Astrocyte (in vitro differentiated cells and primary cell): ENCODE measurements at regions not wholly inside any gene's neighbourhood (a gene's known extent, or its start where the extent isn't known, plus 50 kb on each side); places are given as distances from the start of the nearest gene placed in this dataset.

ENCODE experiments used
- DNase-seq: peaks from one replicate; pipeline ENCODE4 v3.0.0-alpha.2; 2010; ENCODE audit warnings: low read depth
- FAIRE-seq: peaks from 2 replicates; lab custom pipeline; 2011; peaks lifted over from hg19 to GRCh38; lab: Jason Lieb, UNC
- H2AFZ ChIP-seq: 2 replicates; pipeline ENCODE4 v1.6.0; 2012; ENCODE audit warnings: low read depth, low read length, inconsistent platforms
- H3K27ac ChIP-seq: 2 replicates; pipeline ENCODE4 v1.5.1; 2011; ENCODE audit warnings: low read depth, low read length, inconsistent platforms
- H3K27me3 ChIP-seq: 2 replicates; pipeline ENCODE4 v1.6.0; 2011; ENCODE audit warnings: low read length, inconsistent platforms; ENCODE audit not compliant: insufficient read depth
- H3K36me3 ChIP-seq: 2 replicates; pipeline ENCODE4 v1.5.1; 2011; ENCODE audit warnings: low read length, inconsistent platforms; ENCODE audit not compliant: insufficient read depth
- H3K4me1 ChIP-seq: 2 replicates; pipeline ENCODE4 v1.5.1; 2011; ENCODE audit warnings: low read length, inconsistent platforms; ENCODE audit not compliant: insufficient read depth
- H3K4me2 ChIP-seq: 2 replicates; pipeline ENCODE4 v1.6.0; 2012; ENCODE audit warnings: low read length, inconsistent platforms
- H3K4me3 ChIP-seq: 2 replicates; pipeline ENCODE4 v1.5.1; 2011; ENCODE audit warnings: low read depth, mild to moderate bottlenecking, low read length, inconsistent platforms; ENCODE audit not compliant: insufficient read depth
- H3K79me2 ChIP-seq: 2 replicates; pipeline ENCODE4 v1.6.0; 2012; ENCODE audit warnings: mild to moderate bottlenecking, low read length, inconsistent platforms; ENCODE audit not compliant: insufficient read depth
- H3K9ac ChIP-seq: 2 replicates; pipeline ENCODE4 v1.6.0; 2012; ENCODE audit warnings: mild to moderate bottlenecking, low read length, inconsistent platforms
- H3K9me3 ChIP-seq: 2 replicates; pipeline ENCODE4 v1.5.1; 2012; ENCODE audit warnings: low read depth, mild to moderate bottlenecking, low read length, inconsistent platforms; ENCODE audit not compliant: insufficient read depth
- H4K20me1 ChIP-seq: 2 replicates; pipeline ENCODE4 v1.6.0; 2012; ENCODE audit warnings: low read length, inconsistent platforms; ENCODE audit not compliant: insufficient read depth
- H3K27ac Mint-ChIP-seq: one replicate; pipeline ENCODE4 v1.8.0; 2021; ENCODE audit warnings: mild to moderate bottlenecking, mixed read lengths; ENCODE audit not compliant: unreplicated experiment
- H3K27me3 Mint-ChIP-seq: one replicate; pipeline ENCODE4 v1.8.0; 2021; ENCODE audit warnings: low read depth, mixed read lengths; ENCODE audit not compliant: unreplicated experiment
- H3K36me3 Mint-ChIP-seq: one replicate; pipeline ENCODE4 v1.8.0; 2021; ENCODE audit warnings: low read depth, mixed read lengths; ENCODE audit not compliant: unreplicated experiment
- H3K4me1 Mint-ChIP-seq: one replicate; pipeline ENCODE4 v1.8.0; 2021; ENCODE audit warnings: low read depth, mixed read lengths; ENCODE audit not compliant: unreplicated experiment
- H3K4me3 Mint-ChIP-seq: one replicate; pipeline ENCODE4 v1.8.0; 2021; ENCODE audit warnings: mild to moderate bottlenecking, moderate library complexity, mixed read lengths; ENCODE audit not compliant: unreplicated experiment
- H3K9me3 Mint-ChIP-seq: one replicate; pipeline ENCODE4 v1.8.0; 2021; ENCODE audit warnings: mild to moderate bottlenecking, mixed read lengths; ENCODE audit not compliant: unreplicated experiment
- EZH2 ChIP-seq: IDR thresholded peaks from 2 replicates; pipeline ENCODE4 v1.6.1; 2012; ENCODE audit warnings: mild to moderate bottlenecking, low read length, inconsistent platforms; ENCODE audit not compliant: insufficient read depth
- TF ChIP-seq, protein P1 (sequence below): IDR thresholded peaks from 2 replicates; pipeline ENCODE4 v1.5.1; 2011; ENCODE audit warnings: low read depth, mild to moderate bottlenecking, inconsistent platforms, low read length, moderate library complexity; ENCODE audit not compliant: insufficient read depth

DNA sequence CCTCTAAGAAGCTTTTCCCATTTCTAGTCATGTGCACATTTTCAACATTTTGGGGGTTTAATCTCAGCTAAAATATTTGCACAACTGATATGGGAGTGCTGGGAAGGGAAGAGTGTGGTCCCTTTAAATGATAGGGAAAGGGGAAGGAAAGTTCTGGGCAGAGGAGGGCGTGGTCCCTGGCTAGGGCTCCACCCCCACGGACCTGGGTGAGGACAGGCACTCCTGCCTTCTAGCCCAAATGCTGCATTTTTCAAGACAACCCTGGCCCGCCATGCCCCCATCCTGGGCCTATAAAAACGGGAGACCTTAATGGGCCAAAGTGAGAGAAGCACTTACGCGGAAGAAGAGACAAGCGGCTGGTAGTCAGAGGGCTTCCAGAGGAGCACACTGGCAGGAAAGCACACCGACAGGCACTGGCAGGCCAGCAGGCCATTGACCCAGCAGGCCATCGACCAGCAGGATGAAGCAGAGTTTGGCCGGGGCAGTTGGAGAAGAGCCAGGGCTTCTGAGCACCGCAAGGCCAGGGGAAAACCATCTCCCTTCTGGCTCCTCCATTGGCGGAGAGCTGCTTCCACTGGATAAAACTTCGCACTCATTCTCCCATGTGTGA lies 266.7 kb downstream of the SPRY2 start:
- no peak overlapping the region for H3K27ac ChIP-seq
- no peak overlapping the region for H3K9ac ChIP-seq
- DNase-seq (no peak), FAIRE-seq (no peak)
- H4K20me1 ChIP-seq: no peaks in the 10 kb centered on the region
- H3K4me3 ChIP-seq: no peak overlapping the region
- Mint-ChIP-seq H3K4me1 (peaks cover 7% of the 10 kb centered on the region), H3K4me3 (no peak overlapping the region), H3K9me3 (peaks cover 3% of the 10 kb centered on the region), H3K27ac (no peak overlapping the region), H3K27me3 (no peaks in the 10 kb centered on the region), H3K36me3 (no peaks in the 10 kb centered on the region)
- H3K9me3 ChIP-seq: no peaks in the 10 kb centered on the region
- H3K4me2 ChIP-seq: no peak overlapping the region
- H3K36me3 ChIP-seq: no peaks in the 10 kb centered on the region
- H3K27me3 ChIP-seq: no peaks in the 10 kb centered on the region
- no peaks in the 10 kb centered on the region for H3K4me1 ChIP-seq
- H3K79me2 ChIP-seq: no peaks in the 10 kb centered on the region
- H2AFZ ChIP-seq: no peak overlapping the region
- TF ChIP-seq, protein P1, sequence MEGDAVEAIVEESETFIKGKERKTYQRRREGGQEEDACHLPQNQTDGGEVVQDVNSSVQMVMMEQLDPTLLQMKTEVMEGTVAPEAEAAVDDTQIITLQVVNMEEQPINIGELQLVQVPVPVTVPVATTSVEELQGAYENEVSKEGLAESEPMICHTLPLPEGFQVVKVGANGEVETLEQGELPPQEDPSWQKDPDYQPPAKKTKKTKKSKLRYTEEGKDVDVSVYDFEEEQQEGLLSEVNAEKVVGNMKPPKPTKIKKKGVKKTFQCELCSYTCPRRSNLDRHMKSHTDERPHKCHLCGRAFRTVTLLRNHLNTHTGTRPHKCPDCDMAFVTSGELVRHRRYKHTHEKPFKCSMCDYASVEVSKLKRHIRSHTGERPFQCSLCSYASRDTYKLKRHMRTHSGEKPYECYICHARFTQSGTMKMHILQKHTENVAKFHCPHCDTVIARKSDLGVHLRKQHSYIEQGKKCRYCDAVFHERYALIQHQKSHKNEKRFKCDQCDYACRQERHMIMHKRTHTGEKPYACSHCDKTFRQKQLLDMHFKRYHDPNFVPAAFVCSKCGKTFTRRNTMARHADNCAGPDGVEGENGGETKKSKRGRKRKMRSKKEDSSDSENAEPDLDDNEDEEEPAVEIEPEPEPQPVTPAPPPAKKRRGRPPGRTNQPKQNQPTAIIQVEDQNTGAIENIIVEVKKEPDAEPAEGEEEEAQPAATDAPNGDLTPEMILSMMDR: no peak
- no peak for TF ChIP-seq EZH2

GRCh38 chr13:80072231-80072630 lies 268.7 kb downstream of the SPRY2 start:
- no peak for TF ChIP-seq EZH2
- TF ChIP-seq, protein P1: no peak
- no peaks in the 10 kb centered on the region for H3K27me3 ChIP-seq
- no peaks in the 10 kb centered on the region for H3K36me3 ChIP-seq
- Mint-ChIP-seq H3K36me3 (no peaks in the 10 kb centered on the region), H3K9me3 (peaks cover 3% of the 10 kb centered on the region), H3K27ac (no peak overlapping the region), H3K4me1 (peaks cover 7% of the 10 kb centered on the region), H3K27me3 (no peaks in the 10 kb centered on the region), H3K4me3 (no peak overlapping the region)
- no peak for DNase-seq
- FAIRE-seq: no peak
- no peak overlapping the region for H2AFZ ChIP-seq
- no peaks in the 10 kb centered on the region for H4K20me1 ChIP-seq
- no peaks in the 10 kb centered on the region for H3K4me1 ChIP-seq
- no peaks in the 10 kb centered on the region for H3K79me2 ChIP-seq
- no peak overlapping the region for H3K9ac ChIP-seq
- H3K4me3 ChIP-seq: no peak overlapping the region
- H3K4me2 ChIP-seq: no peak overlapping the region
- no peaks in the 10 kb centered on the region for H3K9me3 ChIP-seq
- H3K27ac ChIP-seq: no peak overlapping the region

- Histone ChIP-seq H3K79me2 (no peaks in the 10 kb centered on the region), H3K4me1 (no peaks in the 10 kb centered on the region), H3K27me3 (no peaks in the 10 kb centered on the region), H3K4me3 (no peak overlapping the region), H3K9ac (no peak overlapping the region), H3K9me3 (no peaks in the 10 kb centered on the region), H3K4me2 (no peak overlapping the region), H2AFZ (no peak overlapping the region), H4K20me1 (no peaks in the 10 kb centered on the region), H3K36me3 (no peaks in the 10 kb centered on the region), H3K27ac (no peak overlapping the region)
- H3K9me3 Mint-ChIP-seq: peaks cover 3% of the 10 kb centered on the region
- no peak for TF ChIP-seq EZH2
- TF ChIP-seq, protein P1: no peak
- H3K4me1 Mint-ChIP-seq: peaks cover 7% of the 10 kb centered on the region
- FAIRE-seq (no peak), DNase-seq (no peak)
- H3K36me3 Mint-ChIP-seq: no peaks in the 10 kb centered on the region
- no peak overlapping the region for H3K4me3 Mint-ChIP-seq
- H3K27ac Mint-ChIP-seq: no peak overlapping the region
- H3K27me3 Mint-ChIP-seq: no peaks in the 10 kb centered on the region
These were observed 270.8 kb downstream of the SPRY2 start for GRCh38 chr13:80070024-80070703.
